HUES48 (cell line): ENCODE measurements at regions not wholly inside any gene's neighbourhood (a gene's known extent, or its start where the extent isn't known, plus 50 kb on each side); places are given as distances from the start of the nearest gene placed in this dataset.

Experiments used
- H3K27ac ChIP-seq: one replicate; pipeline ENCODE4 v1.7.0; 2013; ENCODE audit warnings: low read depth, low read length, inconsistent platforms
- H3K27me3 ChIP-seq: 2 replicates; pipeline ENCODE4 v1.6.1; 2013; ENCODE audit warnings: mild to moderate bottlenecking, low read length; ENCODE audit not compliant: control insufficient read depth, insufficient read depth
- H3K36me3 ChIP-seq: 2 replicates; pipeline ENCODE4 v1.6.1; 2013; ENCODE audit warnings: low read length; ENCODE audit not compliant: control insufficient read depth, insufficient read depth
- H3K4me1 ChIP-seq: 2 replicates; pipeline ENCODE4 v1.6.1; 2013; ENCODE audit warnings: mild to moderate bottlenecking, low read length; ENCODE audit not compliant: control insufficient read depth, insufficient read depth
- H3K4me3 ChIP-seq: 2 replicates; pipeline ENCODE4 v1.5.1; 2013; ENCODE audit warnings: mild to moderate bottlenecking, low read depth, low read length
- H3K9ac ChIP-seq: 2 replicates; pipeline ENCODE4 v1.6.1; 2013; ENCODE audit warnings: mild to moderate bottlenecking, low read depth, low read length, moderate library complexity
- H3K9me3 ChIP-seq: 2 replicates; pipeline ENCODE4 v1.6.1; 2013; ENCODE audit warnings: low read length; ENCODE audit not compliant: control insufficient read depth, insufficient read depth

- H3K27me3 ChIP-seq, result no peaks in the 10 kb centered on the region
- no peak overlapping the region for H3K27ac ChIP-seq
- H3K4me1 ChIP-seq, result no peaks in the 10 kb centered on the region
- no peaks in the 10 kb centered on the region for H3K36me3 ChIP-seq
- no peak overlapping the region for H3K4me3 ChIP-seq
- H3K9me3 ChIP-seq, result peaks cover 22% of the 10 kb centered on the region
- H3K9ac ChIP-seq, result no peak overlapping the region
Observed at GRCh38 chr1:209021622-209022021, 561.9 kb upstream of the CAMK1G start.

GRCh38 chr1:209023790-209024189, 559.7 kb upstream of the CAMK1G start:
- no peaks in the 10 kb centered on the region for H3K36me3 ChIP-seq
- H3K9me3 ChIP-seq, result peaks cover 10% of the 10 kb centered on the region
- no peaks in the 10 kb centered on the region for H3K27me3 ChIP-seq
- no peak overlapping the region for H3K27ac ChIP-seq
- no peaks in the 10 kb centered on the region for H3K4me1 ChIP-seq
- no peak overlapping the region for H3K4me3 ChIP-seq
- H3K9ac ChIP-seq, result no peak overlapping the region

DNA sequence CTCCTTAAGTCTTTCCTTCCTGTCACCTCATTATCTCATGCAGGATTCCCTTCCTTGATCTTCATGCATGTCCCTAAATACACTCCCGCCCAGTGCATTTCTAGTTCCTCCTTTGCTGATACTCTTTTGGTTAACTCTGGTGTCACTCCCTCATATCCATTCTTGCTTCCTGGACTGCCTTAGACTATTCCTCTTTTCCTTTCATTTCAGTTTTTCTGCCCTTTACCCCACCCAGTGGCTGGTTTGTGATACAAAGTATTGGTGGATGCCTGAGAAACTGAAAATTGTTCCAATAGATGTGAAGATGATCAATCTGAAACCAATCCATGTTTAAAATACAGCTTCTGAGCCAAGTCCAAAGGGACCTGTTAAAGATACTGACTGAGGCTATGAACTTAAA, 553.8 kb upstream of the CAMK1G start:
- no peaks in the 10 kb centered on the region for H3K9me3 ChIP-seq
- H3K27ac ChIP-seq, result no peak overlapping the region
- H3K9ac ChIP-seq, result no peak overlapping the region
- no peaks in the 10 kb centered on the region for H3K4me1 ChIP-seq
- no peaks in the 10 kb centered on the region for H3K27me3 ChIP-seq
- H3K4me3 ChIP-seq, result no peak overlapping the region
- H3K36me3 ChIP-seq, result no peaks in the 10 kb centered on the region

DNA sequence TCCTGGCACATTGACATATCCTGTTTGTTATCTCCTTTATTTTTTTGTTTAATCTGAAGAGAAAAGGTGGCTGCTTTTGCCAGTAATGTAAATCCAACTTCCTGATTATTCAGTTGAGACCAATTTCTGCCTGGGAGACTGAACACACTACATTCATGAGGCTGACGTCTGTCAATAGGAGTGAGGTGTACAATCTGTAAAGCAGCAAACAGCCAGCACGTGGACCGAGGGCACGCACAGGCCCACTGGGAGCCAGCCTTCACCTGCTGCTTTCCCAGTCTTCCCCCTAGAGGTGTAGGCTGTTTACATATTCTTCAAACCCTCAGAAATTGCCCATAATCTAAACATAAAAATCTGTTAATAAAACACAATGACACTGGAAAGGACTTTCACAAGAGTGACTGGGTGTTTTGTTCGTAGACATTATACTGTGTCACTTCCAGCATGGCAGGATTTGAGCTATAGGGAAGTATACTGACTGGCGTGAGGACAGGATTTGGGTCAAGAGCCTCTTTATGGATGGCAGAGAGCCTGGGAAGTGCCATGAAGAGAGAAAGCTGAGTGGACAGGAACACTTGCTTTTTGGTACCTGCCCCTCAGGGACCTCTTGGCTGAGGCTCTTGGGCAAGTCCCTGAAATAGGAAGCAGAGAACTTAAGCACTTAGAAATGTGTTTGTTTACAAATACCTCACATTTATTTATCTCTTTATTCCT, 552.9 kb upstream of the CAMK1G start:
- Histone ChIP-seq H3K27me3 (no peaks in the 10 kb centered on the region), H3K4me3 (no peak overlapping the region), H3K27ac (no peak overlapping the region), H3K4me1 (no peaks in the 10 kb centered on the region), H3K36me3 (no peaks in the 10 kb centered on the region), H3K9me3 (no peaks in the 10 kb centered on the region), H3K9ac (no peak overlapping the region)

GRCh38 chr1:209037064-209037463, 546.5 kb upstream of the CAMK1G start:
- H3K27me3 ChIP-seq, result no peaks in the 10 kb centered on the region
- no peak overlapping the region for H3K9ac ChIP-seq
- H3K4me1 ChIP-seq, result no peaks in the 10 kb centered on the region
- no peak overlapping the region for H3K27ac ChIP-seq
- no peaks in the 10 kb centered on the region for H3K9me3 ChIP-seq
- H3K4me3 ChIP-seq, result no peak overlapping the region
- no peaks in the 10 kb centered on the region for H3K36me3 ChIP-seq

DNA sequence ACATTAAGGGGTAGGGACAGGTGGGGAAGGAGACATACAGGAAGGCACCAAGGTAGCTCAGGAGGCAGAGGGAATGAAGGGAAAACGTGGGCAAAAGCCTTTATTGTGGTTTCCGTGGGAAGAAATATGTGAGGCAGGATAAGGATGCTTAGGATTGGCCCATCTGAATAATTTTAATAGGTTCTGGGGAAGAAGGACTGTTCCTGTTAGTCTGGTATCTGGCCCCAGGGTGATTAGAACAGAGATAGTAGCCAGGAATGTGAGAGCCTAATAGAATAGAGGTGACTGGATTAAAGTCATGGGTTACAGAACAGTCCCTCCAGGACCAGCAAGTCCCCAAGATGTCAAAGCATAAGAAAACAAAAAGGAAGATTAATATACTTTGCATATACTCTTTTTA, 545.2 kb upstream of the CAMK1G start:
- Histone ChIP-seq H3K4me3 (no peak overlapping the region), H3K9ac (no peak overlapping the region), H3K36me3 (no peaks in the 10 kb centered on the region), H3K27me3 (no peaks in the 10 kb centered on the region), H3K4me1 (no peaks in the 10 kb centered on the region), H3K9me3 (no peaks in the 10 kb centered on the region), H3K27ac (no peak overlapping the region)

DNA sequence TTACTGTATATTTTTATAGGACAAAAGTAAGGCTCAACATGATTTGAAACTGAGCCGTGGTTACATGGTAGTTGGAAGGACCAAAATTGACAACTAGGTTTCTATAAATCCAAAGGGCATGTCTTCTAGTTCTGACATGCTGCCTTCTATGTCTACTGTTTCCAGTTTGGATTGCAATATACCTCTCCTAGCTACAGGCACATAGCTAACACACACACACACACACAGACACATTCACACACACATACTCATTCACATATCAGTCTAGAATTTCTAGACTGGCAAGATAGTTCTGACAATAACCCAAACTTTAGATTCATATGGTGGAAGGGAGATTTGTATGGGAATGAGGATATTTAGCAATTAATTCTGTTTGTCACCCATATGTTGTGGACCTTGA, 544.8 kb upstream of the CAMK1G start:
- H3K9me3 ChIP-seq, result no peaks in the 10 kb centered on the region
- no peaks in the 10 kb centered on the region for H3K27me3 ChIP-seq
- no peak overlapping the region for H3K9ac ChIP-seq
- no peaks in the 10 kb centered on the region for H3K36me3 ChIP-seq
- H3K4me3 ChIP-seq, result no peak overlapping the region
- H3K4me1 ChIP-seq, result no peaks in the 10 kb centered on the region
- H3K27ac ChIP-seq, result no peak overlapping the region

DNA sequence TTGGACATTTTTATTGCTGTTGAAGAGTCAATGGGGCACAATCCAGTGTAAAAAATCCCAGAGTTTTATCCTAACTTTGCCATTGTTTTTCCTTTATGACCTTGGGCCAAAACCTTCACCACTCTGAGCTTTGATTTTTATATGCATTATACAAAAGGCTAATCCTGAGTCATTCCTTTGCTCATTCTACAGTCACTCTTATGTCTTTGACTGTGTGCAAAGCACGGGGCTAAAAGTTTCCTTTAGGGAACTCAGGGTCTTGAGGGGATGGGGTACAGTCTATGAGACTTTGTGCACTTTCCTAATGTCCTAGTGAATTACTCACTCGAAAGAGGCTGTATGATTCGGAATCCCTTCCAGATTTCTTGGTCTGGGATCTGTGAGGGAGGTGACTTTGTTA, 543.2 kb upstream of the CAMK1G start:
- H3K9me3 ChIP-seq, result no peaks in the 10 kb centered on the region
- no peaks in the 10 kb centered on the region for H3K27me3 ChIP-seq
- H3K27ac ChIP-seq, result no peak overlapping the region
- no peak overlapping the region for H3K9ac ChIP-seq
- H3K4me1 ChIP-seq, result peaks cover 4% of the 10 kb centered on the region; the same call in 1 of the 2 replicates
- no peaks in the 10 kb centered on the region for H3K36me3 ChIP-seq
- H3K4me3 ChIP-seq, result no peak overlapping the region

DNA sequence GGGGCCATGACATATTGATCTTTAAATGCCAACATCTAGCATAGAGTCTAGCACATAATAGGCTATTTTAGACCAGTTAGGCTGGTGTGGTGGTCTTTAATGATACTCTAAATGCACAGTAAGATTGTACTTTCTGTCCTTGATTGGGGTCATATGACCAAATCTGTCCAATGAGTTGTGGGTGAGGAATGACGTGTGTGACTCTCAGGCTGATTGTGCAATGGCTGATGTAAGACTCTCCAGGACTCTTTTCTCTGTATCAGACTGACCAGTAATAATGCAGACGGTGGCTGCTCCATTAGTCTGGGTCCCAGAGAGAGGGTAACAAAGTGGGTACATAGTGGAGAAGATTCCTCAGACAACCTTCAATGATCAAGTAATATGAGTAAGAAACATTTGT, 541.6 kb upstream of the CAMK1G start:
- H3K27ac ChIP-seq, result no peak overlapping the region

DNA sequence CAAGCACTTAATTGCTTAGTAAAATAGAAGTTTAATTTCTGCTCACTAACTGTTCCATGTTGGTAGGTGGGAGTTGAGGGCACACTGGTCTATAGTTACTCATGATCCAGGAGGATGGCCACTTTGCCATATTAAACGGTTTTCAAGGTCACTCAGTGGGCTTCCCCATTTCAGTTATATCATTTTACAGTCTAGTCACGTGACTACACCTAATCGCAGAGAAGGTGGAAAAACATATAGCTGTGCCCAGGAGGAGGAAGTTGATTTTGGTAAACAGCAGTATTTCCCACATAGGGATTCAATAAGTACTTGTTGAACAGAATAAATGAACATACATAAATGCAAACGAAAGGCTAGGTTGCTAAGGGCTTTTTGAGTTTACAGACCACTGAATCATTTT, 541.1 kb upstream of the CAMK1G start:
- Histone ChIP-seq H3K36me3 (no peaks in the 10 kb centered on the region), H3K27me3 (peaks cover 7% of the 10 kb centered on the region), H3K4me3 (no peak overlapping the region), H3K9me3 (no peaks in the 10 kb centered on the region), H3K27ac (no peak overlapping the region), H3K4me1 (peaks cover 4% of the 10 kb centered on the region; the same call in 1 of the 2 replicates), H3K9ac (no peak overlapping the region)

More for the DNA sequence above, 541.6 kb upstream of the CAMK1G start:
- Histone ChIP-seq H3K27me3 (peaks cover 2% of the 10 kb centered on the region; the same call in 1 of the 2 replicates), H3K9me3 (no peaks in the 10 kb centered on the region), H3K9ac (no peak overlapping the region), H3K4me3 (no peak overlapping the region), H3K36me3 (no peaks in the 10 kb centered on the region), H3K4me1 (peaks cover 4% of the 10 kb centered on the region; the same call in 1 of the 2 replicates)

GRCh38 chr1:209045331-209046057, 538.0 kb upstream of the CAMK1G start:
- peaks cover 32% of the 10 kb centered on the region for H3K27me3 ChIP-seq
- H3K27ac ChIP-seq, result no peak overlapping the region
- no peak overlapping the region for H3K9ac ChIP-seq

More at GRCh38 chr1:209045331-209046057, 538.0 kb upstream of the CAMK1G start:
- Histone ChIP-seq H3K4me1 (peaks cover 9% of the 10 kb centered on the region; the same call in 1 of the 2 replicates), H3K9me3 (no peaks in the 10 kb centered on the region), H3K4me3 (no peak overlapping the region), H3K36me3 (no peaks in the 10 kb centered on the region)
